HG03175 (cell line): ENCODE measurements at regions not wholly inside any gene's neighbourhood (a gene's known extent, or its start where the extent isn't known, plus 50 kb on each side); places are given as distances from the start of the nearest gene placed in this dataset.

Experiments used
- ATAC-seq: cut with Tn5 transposase; IDR thresholded peaks from one replicate; pipeline ENCODE4 v1.9.1; 2021; ENCODE audit warnings: mild to moderate bottlenecking, moderate library complexity; ENCODE audit not compliant: unreplicated experiment

GRCh38 chr17:27240086-27240801 lies 53.7 kb upstream of the WSB1 start:
- ATAC-seq = no peak

GRCh38 chr17:27240802-27241155 lies 53.1 kb upstream of the WSB1 start:
- no peak for ATAC-seq

DNA sequence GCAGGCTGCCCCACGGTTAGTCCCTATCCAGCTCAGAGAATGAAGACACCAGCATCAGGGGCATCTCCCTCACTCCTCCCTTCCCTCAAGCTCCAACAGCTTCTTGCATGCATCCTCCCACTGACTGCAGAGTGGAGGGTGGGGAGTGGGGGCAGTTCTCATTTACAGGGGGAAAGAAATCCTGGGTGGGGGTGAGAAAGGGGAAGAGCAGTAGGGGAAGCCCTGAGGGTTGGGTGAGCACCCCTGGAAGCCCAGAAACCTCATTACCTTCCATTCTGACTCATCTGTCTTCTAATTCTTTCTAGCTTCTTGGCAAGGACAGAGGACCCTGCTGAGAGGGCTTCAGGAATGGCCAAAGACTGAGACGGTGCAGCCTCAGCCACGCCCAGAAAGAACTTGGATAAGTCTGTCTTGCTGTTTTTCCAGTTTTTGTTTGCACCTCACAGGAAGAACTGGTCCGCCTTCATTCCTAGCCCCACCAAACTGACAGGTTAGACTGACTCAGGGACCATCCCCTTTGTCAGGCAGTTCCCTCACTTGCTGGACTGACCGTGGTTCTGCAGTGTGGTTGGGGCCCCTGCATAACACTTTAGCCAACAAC lies 52.5 kb upstream of the WSB1 start:
- peak; percentile 47 for ATAC-seq

GRCh38 chr17:27242951-27243350 lies 51.0 kb upstream of the WSB1 start:
- no peak for ATAC-seq

GRCh38 chr17:27244011-27244410 lies 49.9 kb upstream of the WSB1 start:
- ATAC-seq = no peak
